ENCODE measurements at regions not wholly inside any gene's neighbourhood (a gene's known extent, or its start where the extent isn't known, plus 50 kb on each side); places are given as distances from the start of the nearest gene placed in this dataset.

DNA sequence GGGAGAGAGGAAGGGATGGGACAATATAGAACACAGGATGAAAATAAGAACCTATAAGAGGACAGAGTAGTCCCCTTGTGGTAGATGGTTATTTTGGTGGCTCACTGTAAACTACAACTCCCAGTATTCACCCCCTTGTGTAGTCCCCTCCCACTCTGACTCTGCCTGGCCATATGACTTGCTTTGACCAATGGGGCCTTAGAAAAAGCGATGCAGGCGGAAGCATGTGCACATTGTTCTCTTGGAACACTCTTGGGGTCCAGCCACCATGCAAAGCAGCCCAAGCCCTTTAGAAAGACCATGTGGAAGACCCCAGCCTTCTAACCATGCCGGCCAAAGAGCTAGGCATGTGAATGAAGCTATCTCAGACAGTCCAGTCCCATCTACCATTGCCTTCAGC is 415.0 kb downstream of the BCOR start:
- no peaks in the 10 kb centered on the region for H3K9me3 ChIP-seq
- H3K36me3 ChIP-seq: no peaks in the 10 kb centered on the region
- WGBS, 2 donors: 85 to 100% methylated on average over 1 to 3 of the region's 3 CpGs
- no peak for DNase-seq (ENCODE audit: low spot score in 2 of 2)
- no peak overlapping the region for H3K27ac ChIP-seq
- peaks cover 0 to 28% (median 3%) of the 10 kb centered on the region in 4 donors for H3K4me1 ChIP-seq
- no peaks in the 10 kb centered on the region for H3K27me3 ChIP-seq
- H3K4me3 ChIP-seq: no peak overlapping the region
- TF ChIP-seq POLR2A (IDR thresholded peaks at IDR 0.05): no peak
- no peak for TF ChIP-seq EP300 (IDR thresholded peaks at IDR 0.05)
- TF ChIP-seq, protein P1, sequence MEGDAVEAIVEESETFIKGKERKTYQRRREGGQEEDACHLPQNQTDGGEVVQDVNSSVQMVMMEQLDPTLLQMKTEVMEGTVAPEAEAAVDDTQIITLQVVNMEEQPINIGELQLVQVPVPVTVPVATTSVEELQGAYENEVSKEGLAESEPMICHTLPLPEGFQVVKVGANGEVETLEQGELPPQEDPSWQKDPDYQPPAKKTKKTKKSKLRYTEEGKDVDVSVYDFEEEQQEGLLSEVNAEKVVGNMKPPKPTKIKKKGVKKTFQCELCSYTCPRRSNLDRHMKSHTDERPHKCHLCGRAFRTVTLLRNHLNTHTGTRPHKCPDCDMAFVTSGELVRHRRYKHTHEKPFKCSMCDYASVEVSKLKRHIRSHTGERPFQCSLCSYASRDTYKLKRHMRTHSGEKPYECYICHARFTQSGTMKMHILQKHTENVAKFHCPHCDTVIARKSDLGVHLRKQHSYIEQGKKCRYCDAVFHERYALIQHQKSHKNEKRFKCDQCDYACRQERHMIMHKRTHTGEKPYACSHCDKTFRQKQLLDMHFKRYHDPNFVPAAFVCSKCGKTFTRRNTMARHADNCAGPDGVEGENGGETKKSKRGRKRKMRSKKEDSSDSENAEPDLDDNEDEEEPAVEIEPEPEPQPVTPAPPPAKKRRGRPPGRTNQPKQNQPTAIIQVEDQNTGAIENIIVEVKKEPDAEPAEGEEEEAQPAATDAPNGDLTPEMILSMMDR (IDR thresholded peaks at IDR 0.05): no peak

DNA sequence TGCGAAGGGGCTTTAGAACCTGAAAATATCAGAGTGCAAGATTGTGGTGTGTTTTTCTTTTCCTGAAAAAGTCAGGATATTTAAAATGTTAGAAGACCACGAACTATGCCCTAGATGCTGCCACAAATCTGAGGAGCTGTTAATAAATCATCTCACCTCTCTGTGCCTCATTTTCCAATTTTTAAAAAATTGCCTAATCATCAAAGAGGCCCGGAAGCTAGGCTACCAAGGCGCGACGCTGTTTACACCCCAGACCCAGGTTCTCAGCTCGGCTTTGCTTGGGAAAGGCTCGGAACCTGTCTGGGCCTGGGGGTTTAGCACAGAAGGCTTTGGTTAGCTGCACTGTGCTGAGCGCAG is 409.6 kb downstream of the BCOR start:
- DNase-seq (ENCODE audit: low spot score in 2 of 2): no peak
- H3K4me1 ChIP-seq: peaks cover 0 to 29% (median 5%) of the 10 kb centered on the region in 4 donors
- H3K9me3 ChIP-seq: no peaks in the 10 kb centered on the region
- TF ChIP-seq EP300 (IDR thresholded peaks at IDR 0.05): no peak
- TF ChIP-seq, protein P1 (IDR thresholded peaks at IDR 0.05): no peak
- TF ChIP-seq POLR2A (IDR thresholded peaks at IDR 0.05): no peak
- H3K4me3 ChIP-seq: peak overlapping the region; percentile 22 to 53 (median 38)
- 47 to 49% methylated on average over 8 to 9 of the region's 9 CpGs for WGBS, 2 donors
- H3K36me3 ChIP-seq: no peaks in the 10 kb centered on the region
- peak overlapping the region; percentile 30 to 82 (median 71) for H3K27ac ChIP-seq
- H3K27me3 ChIP-seq: peaks cover 0 to 6% of the 10 kb centered on the region in 2 donors

DNA sequence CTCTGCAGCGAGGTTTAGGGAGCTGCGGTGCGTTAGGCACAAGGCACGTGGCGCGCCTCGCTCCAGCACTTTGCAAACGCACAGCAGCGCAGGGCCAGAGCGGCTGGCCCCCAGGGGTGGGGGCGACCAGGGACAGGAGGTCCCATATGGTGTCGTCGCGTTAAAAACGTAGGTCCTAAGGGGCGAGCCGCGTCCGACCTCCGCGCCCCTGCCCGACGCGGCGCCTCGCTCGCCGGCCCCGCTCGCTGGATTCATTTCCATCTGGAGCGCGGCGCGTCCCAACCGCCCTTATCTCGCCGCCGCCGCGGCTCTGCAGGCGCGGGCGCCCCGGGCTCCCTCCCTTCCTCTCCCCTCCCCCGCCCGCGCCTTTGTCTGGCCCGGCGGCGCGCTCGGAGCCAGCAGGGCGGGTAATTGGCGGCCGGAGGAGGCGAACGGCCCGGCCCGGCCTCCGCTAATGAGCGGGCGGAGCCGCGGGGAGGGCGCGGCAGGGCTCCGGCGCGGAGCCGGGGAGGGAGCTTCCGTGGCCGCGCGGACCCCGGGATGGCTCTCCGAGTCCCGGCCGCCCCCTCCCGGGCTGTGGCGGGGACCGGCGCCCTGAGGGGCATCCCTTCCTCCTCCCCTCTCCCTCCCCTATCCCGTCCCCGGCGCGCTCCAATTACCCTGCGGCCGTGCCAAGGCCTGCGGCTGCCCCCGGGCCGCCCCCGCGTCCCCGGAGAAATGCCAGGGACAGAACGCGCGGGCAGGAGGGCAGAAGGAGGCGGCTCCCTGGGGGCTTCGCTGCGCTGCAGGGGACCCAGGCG is 409.0 kb downstream of the BCOR start:
- Histone ChIP-seq H3K36me3 (no peaks in the 10 kb centered on the region), H3K27ac (peak overlapping the region; percentile 30 to 82 (median 71)), H3K9me3 (no peaks in the 10 kb centered on the region), H3K27me3 (peaks cover 0 to 6% of the 10 kb centered on the region in 2 donors), H3K4me1 (peaks cover 0 to 29% (median 5%) of the 10 kb centered on the region in 4 donors), H3K4me3 (peak overlapping the region; percentile 22 to 53 (median 38))
- peak; percentile 8 to 30 for DNase-seq (ENCODE audit: low spot score in 2 of 2)
- 0 to 25% methylated on average over 11 to 77 of the region's 101 CpGs for WGBS, 2 donors
- TF ChIP-seq, protein P1 (IDR thresholded peaks at IDR 0.05): peak in 1 of 5 experiments; percentile 19
- TF ChIP-seq EP300 (IDR thresholded peaks at IDR 0.05) (peak in 1 of 2 donors; percentile 28), POLR2A (IDR thresholded peaks at IDR 0.05) (peak; percentile 16 to 54)

DNA sequence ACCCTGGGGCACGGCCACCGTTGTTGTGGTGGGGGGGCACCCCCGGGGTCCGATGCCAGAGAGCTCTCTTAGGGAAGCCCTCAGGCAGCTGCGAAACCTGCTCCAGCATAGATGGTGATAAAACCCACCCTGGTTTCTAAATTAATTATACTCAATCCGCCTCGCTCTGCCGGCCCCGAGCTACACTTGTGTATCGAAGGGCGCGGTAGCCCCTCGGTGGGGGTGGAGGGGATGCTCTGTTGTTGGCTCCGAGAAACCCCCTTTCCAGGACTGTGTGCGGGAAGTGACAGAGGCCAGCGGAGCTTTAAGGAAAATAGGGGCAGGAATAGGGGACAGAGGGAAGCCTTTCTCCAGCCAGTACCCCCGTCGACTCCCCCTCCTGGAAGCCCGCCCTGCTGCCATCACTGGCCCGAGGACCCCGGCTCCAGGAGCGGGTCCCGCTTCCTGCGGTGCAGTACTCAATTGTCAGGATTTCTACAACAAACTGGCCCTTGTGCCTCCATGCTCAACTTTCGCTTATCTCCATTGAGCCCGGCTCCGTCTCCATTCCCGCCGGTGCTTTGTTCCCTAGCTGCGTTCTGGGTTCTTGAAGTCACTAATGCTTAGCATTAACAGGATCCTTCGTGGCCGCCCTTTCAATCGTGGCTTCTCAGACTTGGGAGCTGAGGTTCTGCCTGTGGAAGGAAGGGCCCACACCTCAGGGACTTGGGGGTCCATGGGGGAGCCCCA is 408.2 kb downstream of the BCOR start:
- TF ChIP-seq EP300 (IDR thresholded peaks at IDR 0.05) (no peak), POLR2A (IDR thresholded peaks at IDR 0.05) (no peak)
- TF ChIP-seq, protein P1 (IDR thresholded peaks at IDR 0.05): no peak
- H3K4me1 ChIP-seq: peaks cover 0 to 29% (median 5%) of the 10 kb centered on the region in 4 donors
- WGBS, 2 donors: 9 to 31% methylated on average over 19 to 33 of the region's 33 CpGs
- H3K27me3 ChIP-seq: peaks cover 0 to 6% of the 10 kb centered on the region in 2 donors
- H3K4me3 ChIP-seq: peak overlapping the region; percentile 2 to 53 (median 30)
- no peaks in the 10 kb centered on the region for H3K9me3 ChIP-seq
- peak overlapping the region; percentile 30 to 82 (median 67) for H3K27ac ChIP-seq
- no peaks in the 10 kb centered on the region for H3K36me3 ChIP-seq
- no peak for DNase-seq (ENCODE audit: low spot score in 2 of 2)
